ENCODE measurements at regions not wholly inside any gene's neighbourhood (a gene's known extent, or its start where the extent isn't known, plus 50 kb on each side); places are given as distances from the start of the nearest gene placed in this dataset.

GRCh38 chr3:178194539-178194938 is 341.7 kb upstream of the KCNMB2 start:
- Histone ChIP-seq H4K5ac (ENCODE audit: insufficient read length, low read depth, low read length) (no peak overlapping the region), H3K4ac (replicated peaks; ENCODE audit: insufficient read length, low read depth, low read length) (no peak overlapping the region), H2AK5ac (ENCODE audit: low read depth, low read length) (no peak overlapping the region), H3K4me1 (replicated peaks in 1 of 4; ENCODE audit: control insufficient read depth in 3 of 4, insufficient read depth in 4 of 4, low read length in 3 of 4) (peaks cover 0 to 3% (median 0%) of the 10 kb centered on the region in 4 experiments; a peak in 2 of 7 replicates), H4K91ac (replicated peaks; ENCODE audit: insufficient read length, low read length) (no peak overlapping the region), H2BK120ac (replicated peaks; ENCODE audit: low read depth, low read length) (no peak overlapping the region), H3K27ac (ENCODE audit: low read depth, low read length) (no peak overlapping the region), H3K27me3 (replicated peaks in 1 of 4; ENCODE audit: control insufficient read depth in 3 of 4, extremely low read depth in 1 of 4, insufficient read depth in 3 of 4, low read length in 3 of 4) (no peaks in the 10 kb centered on the region), H2AFZ (ENCODE audit: low read length) (no peak overlapping the region), H3K36me3 (ENCODE audit: control insufficient read depth in 2 of 4, insufficient read depth in 4 of 4, low read length in 3 of 4) (no peaks in the 10 kb centered on the region), H3K23me2 (ENCODE audit: low read depth, low read length) (no peaks in the 10 kb centered on the region), H3K9ac (replicated peaks in 1 of 4; ENCODE audit: extremely low read depth in 1 of 4, low read depth in 3 of 4, low read length in 3 of 4) (no peak overlapping the region), H3K18ac (ENCODE audit: extremely low read depth, low read length) (no peak overlapping the region), H3K56ac (replicated peaks; ENCODE audit: insufficient read length, low read depth, low read length) (no peak overlapping the region), H2BK15ac (ENCODE audit: low read length) (no peak overlapping the region), H2BK12ac (ENCODE audit: low read depth, low read length) (no peak overlapping the region), H3K4me3 (ENCODE audit: extremely low read depth in 1 of 4, insufficient read depth in 2 of 4, low read depth in 3 of 4, low read length in 4 of 4) (no peak overlapping the region), H3K4me2 (ENCODE audit: insufficient read depth in 1 of 2, low read depth in 2 of 2, low read length in 2 of 2) (no peak overlapping the region), H2BK5ac (ENCODE audit: low read depth, low read length) (no peak overlapping the region), H4K8ac (ENCODE audit: extremely low read depth, insufficient read depth, low read length) (no peak overlapping the region), H3K14ac (ENCODE audit: insufficient read length) (no peak overlapping the region), H3K79me2 (ENCODE audit: control insufficient read depth in 1 of 2, insufficient read depth in 2 of 2, low read length in 2 of 2) (no peaks in the 10 kb centered on the region), H2BK20ac (ENCODE audit: low read length) (no peak overlapping the region), H3K79me1 (ENCODE audit: low read depth, low read length) (no peaks in the 10 kb centered on the region), H3K9me3 (ENCODE audit: insufficient read depth in 2 of 2, low read depth in 1 of 2, low read length in 1 of 2) (no peaks in the 10 kb centered on the region), H3K23ac (ENCODE audit: insufficient read length) (no peak overlapping the region), H4K20me1 (replicated peaks in 1 of 2; ENCODE audit: control insufficient read depth in 1 of 2, insufficient read depth in 2 of 2, low read length in 2 of 2) (no peaks in the 10 kb centered on the region)
- FAIRE-seq: no peak
- ChIA-PET CTCF (ENCODE audit: partially characterized antibody) (no interaction called here), POLR2A (ENCODE audit: partially characterized antibody) (no interaction called here)
- DNase-seq (ENCODE audit: low read depth in 1 of 2, low spot score in 2 of 2): no peak
- WGBS, 2 experiments (ENCODE audit: extremely low coverage in 1 of 2, insufficient coverage in 1 of 2, insufficient read length in 1 of 2, insufficient replicate concordance in 2 of 2, low coverage in 1 of 2, low lambda C conversion rate in 2 of 2, missing lambda C conversion rate in 1 of 2): 81% methylated on average over 4 of the region's 4 CpGs; no CpG with 5 or more reads in 1 of the 2 experiments
- no peak for TF ChIP-seq TBP (IDR thresholded peaks at IDR 0.05; ENCODE audit: low read depth, low read length)
- TF ChIP-seq CEBPB (IDR thresholded peaks at IDR 0.05; ENCODE audit: low read depth, low read length): no peak
- no peak for TF ChIP-seq HDAC2 (IDR thresholded peaks at IDR 0.05; ENCODE audit: borderline replicate concordance in 1 of 2, low read depth in 2 of 2, low read length in 2 of 2)
- TF ChIP-seq PHF8 (conservative IDR thresholded peaks at IDR 0.05; ENCODE audit: low read depth, low read length): no peak
- no peak for TF ChIP-seq SUZ12 (IDR thresholded peaks at IDR 0.05; ENCODE audit: low read length)
- no peak for TF ChIP-seq EP300 (IDR thresholded peaks at IDR 0.05; ENCODE audit: borderline replicate concordance in 1 of 2, low read depth in 2 of 2, low read length in 2 of 2)
- no peak for TF ChIP-seq E2F6 (IDR thresholded peaks at IDR 0.05)
- no peak for TF ChIP-seq SAP30 (IDR thresholded peaks at IDR 0.05; ENCODE audit: insufficient read depth, insufficient replicate concordance, low read length)
- TF ChIP-seq MAX (IDR thresholded peaks at IDR 0.05): no peak
- TF ChIP-seq MAFK (IDR thresholded peaks at IDR 0.05; ENCODE audit: low read depth, low read length): no peak
- no peak for TF ChIP-seq BACH1 (IDR thresholded peaks at IDR 0.05; ENCODE audit: low read length)
- TF ChIP-seq TEAD4 (IDR thresholded peaks at IDR 0.05; ENCODE audit: low read depth, low read length): no peak
- no peak for TF ChIP-seq CREB1 (IDR thresholded peaks at IDR 0.05)
- no peak for TF ChIP-seq SIX5 (IDR thresholded peaks at IDR 0.05; ENCODE audit: low read depth, low read length)
